ENCODE measurements at regions not wholly inside any gene's neighbourhood (a gene's known extent, or its start where the extent isn't known, plus 50 kb on each side); places are given as distances from the start of the nearest gene placed in this dataset.

DNA sequence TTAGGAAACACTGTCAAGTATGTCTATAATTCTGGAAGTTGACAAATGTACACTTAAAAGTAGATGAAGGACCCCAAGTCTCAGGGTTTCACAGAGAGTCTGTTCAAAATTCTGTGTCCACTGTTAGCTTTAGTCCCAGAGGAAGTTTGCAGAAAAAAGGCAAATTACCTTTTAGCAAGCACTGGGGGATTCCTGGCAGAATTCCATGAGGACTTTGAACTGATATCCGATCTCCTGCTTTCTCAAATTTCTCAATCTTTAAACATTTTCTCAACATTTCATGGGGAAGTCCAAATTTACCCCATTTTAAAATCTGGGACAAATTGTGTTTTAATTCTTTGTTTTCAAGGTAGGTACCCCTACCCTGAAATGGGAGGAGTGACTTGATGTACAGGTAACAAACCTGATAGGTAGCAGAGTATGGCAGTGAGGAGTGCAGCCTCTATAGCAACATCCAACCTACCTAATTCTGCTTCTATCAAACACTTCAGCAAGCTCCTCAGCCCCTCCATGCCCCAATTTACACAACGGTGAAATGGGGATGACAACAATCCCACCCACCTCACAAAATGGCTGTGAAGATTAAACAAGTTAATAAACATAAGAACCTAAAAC lies 344.9 kb downstream of the OMA1 start:
- TF ChIP-seq, protein P1, sequence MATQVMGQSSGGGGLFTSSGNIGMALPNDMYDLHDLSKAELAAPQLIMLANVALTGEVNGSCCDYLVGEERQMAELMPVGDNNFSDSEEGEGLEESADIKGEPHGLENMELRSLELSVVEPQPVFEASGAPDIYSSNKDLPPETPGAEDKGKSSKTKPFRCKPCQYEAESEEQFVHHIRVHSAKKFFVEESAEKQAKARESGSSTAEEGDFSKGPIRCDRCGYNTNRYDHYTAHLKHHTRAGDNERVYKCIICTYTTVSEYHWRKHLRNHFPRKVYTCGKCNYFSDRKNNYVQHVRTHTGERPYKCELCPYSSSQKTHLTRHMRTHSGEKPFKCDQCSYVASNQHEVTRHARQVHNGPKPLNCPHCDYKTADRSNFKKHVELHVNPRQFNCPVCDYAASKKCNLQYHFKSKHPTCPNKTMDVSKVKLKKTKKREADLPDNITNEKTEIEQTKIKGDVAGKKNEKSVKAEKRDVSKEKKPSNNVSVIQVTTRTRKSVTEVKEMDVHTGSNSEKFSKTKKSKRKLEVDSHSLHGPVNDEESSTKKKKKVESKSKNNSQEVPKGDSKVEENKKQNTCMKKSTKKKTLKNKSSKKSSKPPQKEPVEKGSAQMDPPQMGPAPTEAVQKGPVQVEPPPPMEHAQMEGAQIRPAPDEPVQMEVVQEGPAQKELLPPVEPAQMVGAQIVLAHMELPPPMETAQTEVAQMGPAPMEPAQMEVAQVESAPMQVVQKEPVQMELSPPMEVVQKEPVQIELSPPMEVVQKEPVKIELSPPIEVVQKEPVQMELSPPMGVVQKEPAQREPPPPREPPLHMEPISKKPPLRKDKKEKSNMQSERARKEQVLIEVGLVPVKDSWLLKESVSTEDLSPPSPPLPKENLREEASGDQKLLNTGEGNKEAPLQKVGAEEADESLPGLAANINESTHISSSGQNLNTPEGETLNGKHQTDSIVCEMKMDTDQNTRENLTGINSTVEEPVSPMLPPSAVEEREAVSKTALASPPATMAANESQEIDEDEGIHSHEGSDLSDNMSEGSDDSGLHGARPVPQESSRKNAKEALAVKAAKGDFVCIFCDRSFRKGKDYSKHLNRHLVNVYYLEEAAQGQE (IDR thresholded peaks at IDR 0.05; ENCODE audit: low read depth): no peak
- TF ChIP-seq TAF1 (IDR thresholded peaks at IDR 0.05; ENCODE audit: low read depth): no peak
- TF ChIP-seq EGR1 (IDR thresholded peaks at IDR 0.05): no peak
- no peak for TF ChIP-seq TEAD4 (IDR thresholded peaks at IDR 0.05)
- TF ChIP-seq, protein P2, sequence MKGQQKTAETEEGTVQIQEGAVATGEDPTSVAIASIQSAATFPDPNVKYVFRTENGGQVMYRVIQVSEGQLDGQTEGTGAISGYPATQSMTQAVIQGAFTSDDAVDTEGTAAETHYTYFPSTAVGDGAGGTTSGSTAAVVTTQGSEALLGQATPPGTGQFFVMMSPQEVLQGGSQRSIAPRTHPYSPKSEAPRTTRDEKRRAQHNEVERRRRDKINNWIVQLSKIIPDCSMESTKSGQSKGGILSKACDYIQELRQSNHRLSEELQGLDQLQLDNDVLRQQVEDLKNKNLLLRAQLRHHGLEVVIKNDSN (IDR thresholded peaks at IDR 0.05): no peak
- no peak for TF ChIP-seq TCF12 (IDR thresholded peaks at IDR 0.05; ENCODE audit: low read depth)
- no peak for TF ChIP-seq FOXM1 (IDR thresholded peaks at IDR 0.05; ENCODE audit: borderline replicate concordance, low read depth)
- no peak for TF ChIP-seq CEBPB (IDR thresholded peaks at IDR 0.05)
- TF ChIP-seq YY1 (IDR thresholded peaks at IDR 0.05; ENCODE audit: low read depth): no peak
- no peak for TF ChIP-seq RAD21 (IDR thresholded peaks at IDR 0.05; ENCODE audit: low read depth)
- TF ChIP-seq CREB1 (IDR thresholded peaks at IDR 0.05; ENCODE audit: low read depth): no peak
- no peak for TF ChIP-seq EP300 (IDR thresholded peaks at IDR 0.05; ENCODE audit: borderline replicate concordance)
- no peak for TF ChIP-seq NFIC (IDR thresholded peaks at IDR 0.05)
- TF ChIP-seq ZBTB7A (IDR thresholded peaks at IDR 0.05; ENCODE audit: low read depth): no peak
- TF ChIP-seq, protein P3, sequence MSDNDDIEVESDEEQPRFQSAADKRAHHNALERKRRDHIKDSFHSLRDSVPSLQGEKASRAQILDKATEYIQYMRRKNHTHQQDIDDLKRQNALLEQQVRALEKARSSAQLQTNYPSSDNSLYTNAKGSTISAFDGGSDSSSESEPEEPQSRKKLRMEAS (IDR thresholded peaks at IDR 0.05): no peak

DNA sequence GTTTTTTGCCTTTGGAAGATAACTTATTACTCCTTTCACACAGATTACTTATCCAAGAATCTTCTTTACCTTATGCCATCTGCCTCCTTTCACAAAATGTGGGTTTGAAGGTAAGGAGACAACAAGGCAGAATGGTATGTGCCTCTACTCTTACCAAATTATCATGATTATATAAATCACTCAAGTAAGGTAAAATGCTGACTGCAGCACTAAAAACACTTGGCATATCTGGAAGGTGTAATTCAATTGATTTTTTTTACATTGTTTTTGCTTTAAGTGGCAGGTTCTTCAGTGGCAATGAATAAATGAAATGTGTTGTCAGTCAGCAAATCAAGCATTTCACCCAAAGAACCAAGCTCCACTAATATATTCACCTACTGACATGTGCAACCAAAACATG lies 346.1 kb downstream of the OMA1 start:
- TF ChIP-seq TCF12 (IDR thresholded peaks at IDR 0.05; ENCODE audit: low read depth): no peak
- TF ChIP-seq ZBTB7A (IDR thresholded peaks at IDR 0.05; ENCODE audit: low read depth): no peak
- TF ChIP-seq, protein P1 (IDR thresholded peaks at IDR 0.05; ENCODE audit: low read depth): no peak
- TF ChIP-seq TAF1 (IDR thresholded peaks at IDR 0.05; ENCODE audit: low read depth): no peak
- no peak for TF ChIP-seq RAD21 (IDR thresholded peaks at IDR 0.05; ENCODE audit: low read depth)
- TF ChIP-seq CREB1 (IDR thresholded peaks at IDR 0.05; ENCODE audit: low read depth): no peak
- no peak for TF ChIP-seq NFIC (IDR thresholded peaks at IDR 0.05)
- TF ChIP-seq EGR1 (IDR thresholded peaks at IDR 0.05): no peak
- no peak for TF ChIP-seq EP300 (IDR thresholded peaks at IDR 0.05; ENCODE audit: borderline replicate concordance)
- TF ChIP-seq, protein P2 (IDR thresholded peaks at IDR 0.05): no peak
- TF ChIP-seq CEBPB (IDR thresholded peaks at IDR 0.05): no peak
- TF ChIP-seq YY1 (IDR thresholded peaks at IDR 0.05; ENCODE audit: low read depth): no peak
- no peak for TF ChIP-seq TEAD4 (IDR thresholded peaks at IDR 0.05)
- TF ChIP-seq, protein P3 (IDR thresholded peaks at IDR 0.05): no peak
- no peak for TF ChIP-seq FOXM1 (IDR thresholded peaks at IDR 0.05; ENCODE audit: borderline replicate concordance, low read depth)

- TF ChIP-seq, protein P1 (IDR thresholded peaks at IDR 0.05; ENCODE audit: low read depth): no peak
- no peak for TF ChIP-seq RAD21 (IDR thresholded peaks at IDR 0.05; ENCODE audit: low read depth)
- TF ChIP-seq CEBPB (IDR thresholded peaks at IDR 0.05): no peak
- TF ChIP-seq CREB1 (IDR thresholded peaks at IDR 0.05; ENCODE audit: low read depth): no peak
- no peak for TF ChIP-seq ZBTB7A (IDR thresholded peaks at IDR 0.05; ENCODE audit: low read depth)
- TF ChIP-seq NFIC (IDR thresholded peaks at IDR 0.05): no peak
- no peak for TF ChIP-seq TEAD4 (IDR thresholded peaks at IDR 0.05)
- TF ChIP-seq EP300 (IDR thresholded peaks at IDR 0.05; ENCODE audit: borderline replicate concordance): no peak
- no peak for TF ChIP-seq FOXM1 (IDR thresholded peaks at IDR 0.05; ENCODE audit: borderline replicate concordance, low read depth)
- no peak for TF ChIP-seq TCF12 (IDR thresholded peaks at IDR 0.05; ENCODE audit: low read depth)
- TF ChIP-seq, protein P3 (IDR thresholded peaks at IDR 0.05): no peak
- TF ChIP-seq YY1 (IDR thresholded peaks at IDR 0.05; ENCODE audit: low read depth): no peak
- TF ChIP-seq, protein P2 (IDR thresholded peaks at IDR 0.05): no peak
- no peak for TF ChIP-seq TAF1 (IDR thresholded peaks at IDR 0.05; ENCODE audit: low read depth)
Measured at GRCh38 chr1:58197811-58198210, 348.7 kb downstream of the OMA1 start.

All from Ishikawa (cell line).